SIG-M5 treated with dmso at 0.1 percent for 504 hours (cell line): ENCODE measurements at regions not wholly inside any gene's neighbourhood (a gene's known extent, or its start where the extent isn't known, plus 50 kb on each side); places are given as distances from the start of the nearest gene placed in this dataset.

Experiments used
- DNase-seq: peaks from one replicate; lab custom pipeline; 2025; ENCODE audit not compliant: unreplicated experiment; lab: John Stamatoyannopoulos, UW

DNA sequence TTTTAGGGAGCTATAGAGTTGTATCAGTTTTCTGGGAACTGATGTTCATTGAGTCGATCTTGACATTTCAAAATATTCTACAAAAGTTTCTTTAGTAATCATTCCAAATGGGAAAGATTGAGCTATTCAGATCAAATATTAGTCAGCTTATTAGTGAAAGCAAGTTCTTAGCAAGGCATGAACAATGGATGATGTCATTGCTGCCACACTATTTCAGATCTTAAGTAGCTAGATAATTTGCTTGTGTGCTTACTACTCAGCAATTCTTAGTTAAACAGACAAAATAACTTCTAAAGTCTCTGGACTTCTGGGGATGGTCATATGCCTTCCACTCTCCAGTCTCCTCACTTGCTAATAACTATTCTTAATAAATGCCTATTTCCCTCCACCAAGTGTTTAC, 69.0 kb upstream of the CDH8 start:
- no peak for DNase-seq

DNA sequence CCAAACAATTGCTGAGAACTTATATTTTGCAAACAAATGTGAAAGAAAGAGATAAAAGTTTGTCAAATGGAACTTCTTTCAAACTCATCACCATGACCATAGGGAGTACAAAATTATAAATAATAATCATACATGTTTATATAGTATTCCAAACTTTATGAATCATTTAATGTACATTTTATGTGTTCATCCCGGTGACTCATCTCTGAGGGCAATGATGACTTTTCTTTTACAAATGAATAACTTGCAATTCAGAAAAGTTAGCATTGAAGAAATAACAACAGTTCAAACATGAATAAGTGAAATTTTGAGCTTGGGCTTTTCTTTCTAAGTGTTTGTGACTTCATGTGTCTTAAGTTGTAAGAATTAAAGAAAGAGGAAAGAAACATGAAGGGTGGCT, 66.3 kb upstream of the CDH8 start:
- DNase-seq, result no peak

DNA sequence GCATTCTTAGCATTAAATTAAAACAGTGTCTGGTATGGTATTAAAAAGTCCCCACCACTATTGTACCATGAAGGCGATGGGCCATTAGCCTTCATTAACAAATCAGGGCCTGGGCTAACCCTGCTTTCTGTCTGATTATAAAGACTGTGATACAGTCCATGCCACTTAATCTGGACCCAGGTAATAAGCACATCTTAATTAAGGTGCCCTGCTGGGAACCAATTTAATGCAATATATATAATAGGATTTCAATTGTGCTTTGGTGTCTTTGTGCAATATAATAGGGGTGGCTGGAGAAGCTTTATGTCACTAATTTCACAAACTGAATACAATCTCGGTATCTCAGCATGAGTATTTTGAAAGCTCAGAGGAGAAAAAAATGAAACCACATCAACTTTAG, 64.4 kb upstream of the CDH8 start:
- no peak for DNase-seq

DNA sequence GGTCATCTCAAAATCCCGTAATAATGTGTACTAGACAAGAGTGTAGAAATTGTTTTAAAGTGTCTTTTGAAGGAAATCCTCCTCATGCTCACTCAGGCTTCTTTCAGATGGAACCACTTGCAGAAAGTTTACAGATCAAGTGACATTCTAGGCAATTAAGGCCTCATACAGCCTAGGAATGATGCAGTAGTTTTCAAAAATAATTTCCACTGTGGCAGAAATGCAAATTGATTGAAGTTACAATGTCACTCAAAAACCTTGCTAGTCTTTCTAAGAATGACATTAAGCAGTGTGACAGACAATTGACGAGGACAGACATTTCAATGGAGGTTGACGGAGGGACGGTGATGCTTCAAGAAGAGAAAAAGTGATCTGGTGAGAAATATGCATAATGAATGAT, 53.5 kb upstream of the CDH8 start:
- no peak for DNase-seq

DNA sequence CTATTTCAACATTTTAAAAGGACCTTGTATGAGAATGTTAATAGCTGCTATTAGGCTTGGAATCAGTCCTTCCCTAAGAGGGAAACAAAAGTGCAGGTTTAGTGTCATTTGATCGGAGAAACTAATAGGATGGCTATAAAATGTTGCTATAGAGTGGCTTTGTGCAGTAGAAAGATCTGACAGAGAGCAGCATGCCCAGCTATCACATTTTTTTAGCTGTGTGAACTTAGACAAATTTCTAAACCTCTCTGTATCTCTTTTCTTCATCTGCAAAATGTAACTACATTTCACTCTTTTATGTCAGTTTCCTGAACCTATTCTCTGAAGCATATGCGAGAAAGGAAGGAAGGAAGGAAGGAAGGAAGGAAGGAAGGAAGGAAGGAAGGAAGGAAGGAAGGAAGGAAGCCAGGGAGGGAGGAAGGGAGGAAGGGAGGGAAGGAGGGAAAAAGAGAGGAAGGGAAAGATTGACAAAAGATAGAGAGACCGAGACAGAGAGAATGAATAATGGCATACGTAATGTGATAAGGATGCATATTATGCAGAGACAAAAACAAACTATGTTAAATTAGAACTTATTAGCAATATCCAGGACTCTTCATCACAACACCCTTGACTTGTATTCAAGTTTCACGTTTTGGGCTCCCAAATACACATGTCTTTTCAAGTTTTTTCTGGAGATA, 52.6 kb upstream of the CDH8 start:
- no peak for DNase-seq
